ENCODE measurements at regions not wholly inside any gene's neighbourhood (a gene's known extent, or its start where the extent isn't known, plus 50 kb on each side); places are given as distances from the start of the nearest gene placed in this dataset.

DNA sequence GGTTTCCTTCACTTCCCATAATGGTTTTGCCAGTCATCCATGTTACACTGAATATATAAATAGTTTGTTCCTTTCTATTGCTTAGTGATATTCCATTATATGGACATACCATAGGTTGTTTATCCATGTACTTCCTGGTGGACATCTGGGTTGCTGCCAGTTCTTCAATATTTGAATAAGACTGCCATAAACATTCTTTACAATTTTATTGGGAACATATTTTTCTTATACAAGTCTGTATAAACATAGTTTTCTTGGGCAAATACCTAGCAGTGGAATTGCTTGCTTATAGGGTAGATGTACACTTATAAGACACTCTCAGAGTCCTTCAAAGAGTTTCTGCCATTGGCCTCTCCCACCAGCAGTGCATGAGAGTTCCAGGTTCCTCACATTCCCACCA lies 231.4 kb downstream of the OPA1 start:
- Histone ChIP-seq H3F3A (ENCODE audit: insufficient read depth, low read length, poor library complexity, severe bottlenecking) (no peaks in the 10 kb centered on the region), H3K9ac (ENCODE audit: low read length) (no peak overlapping the region), H3K9me3 (ENCODE audit: low read length) (no peaks in the 10 kb centered on the region), H3K27me3 (ENCODE audit: insufficient read depth, low read depth, low read length) (no peaks in the 10 kb centered on the region), H3K27ac (ENCODE audit: low read length) (no peak overlapping the region), H2AFZ (ENCODE audit: low read depth, low read length) (no peak overlapping the region), H3K79me2 (replicated peaks; ENCODE audit: insufficient read depth, low read length) (no peaks in the 10 kb centered on the region), H4K20me1 (ENCODE audit: insufficient read depth) (no peaks in the 10 kb centered on the region), H3K4me3 (ENCODE audit: low read length) (no peak overlapping the region), H3K4me2 (ENCODE audit: low read length) (no peak overlapping the region), H3K36me3 (ENCODE audit: insufficient read depth, low read length) (no peaks in the 10 kb centered on the region), H3K9me2 (ENCODE audit: insufficient read depth, low read length) (no peaks in the 10 kb centered on the region)
- TF ChIP-seq, protein P1, sequence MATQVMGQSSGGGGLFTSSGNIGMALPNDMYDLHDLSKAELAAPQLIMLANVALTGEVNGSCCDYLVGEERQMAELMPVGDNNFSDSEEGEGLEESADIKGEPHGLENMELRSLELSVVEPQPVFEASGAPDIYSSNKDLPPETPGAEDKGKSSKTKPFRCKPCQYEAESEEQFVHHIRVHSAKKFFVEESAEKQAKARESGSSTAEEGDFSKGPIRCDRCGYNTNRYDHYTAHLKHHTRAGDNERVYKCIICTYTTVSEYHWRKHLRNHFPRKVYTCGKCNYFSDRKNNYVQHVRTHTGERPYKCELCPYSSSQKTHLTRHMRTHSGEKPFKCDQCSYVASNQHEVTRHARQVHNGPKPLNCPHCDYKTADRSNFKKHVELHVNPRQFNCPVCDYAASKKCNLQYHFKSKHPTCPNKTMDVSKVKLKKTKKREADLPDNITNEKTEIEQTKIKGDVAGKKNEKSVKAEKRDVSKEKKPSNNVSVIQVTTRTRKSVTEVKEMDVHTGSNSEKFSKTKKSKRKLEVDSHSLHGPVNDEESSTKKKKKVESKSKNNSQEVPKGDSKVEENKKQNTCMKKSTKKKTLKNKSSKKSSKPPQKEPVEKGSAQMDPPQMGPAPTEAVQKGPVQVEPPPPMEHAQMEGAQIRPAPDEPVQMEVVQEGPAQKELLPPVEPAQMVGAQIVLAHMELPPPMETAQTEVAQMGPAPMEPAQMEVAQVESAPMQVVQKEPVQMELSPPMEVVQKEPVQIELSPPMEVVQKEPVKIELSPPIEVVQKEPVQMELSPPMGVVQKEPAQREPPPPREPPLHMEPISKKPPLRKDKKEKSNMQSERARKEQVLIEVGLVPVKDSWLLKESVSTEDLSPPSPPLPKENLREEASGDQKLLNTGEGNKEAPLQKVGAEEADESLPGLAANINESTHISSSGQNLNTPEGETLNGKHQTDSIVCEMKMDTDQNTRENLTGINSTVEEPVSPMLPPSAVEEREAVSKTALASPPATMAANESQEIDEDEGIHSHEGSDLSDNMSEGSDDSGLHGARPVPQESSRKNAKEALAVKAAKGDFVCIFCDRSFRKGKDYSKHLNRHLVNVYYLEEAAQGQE (IDR thresholded peaks at IDR 0.05; ENCODE audit: borderline replicate concordance): no peak
- TF ChIP-seq, protein P2, sequence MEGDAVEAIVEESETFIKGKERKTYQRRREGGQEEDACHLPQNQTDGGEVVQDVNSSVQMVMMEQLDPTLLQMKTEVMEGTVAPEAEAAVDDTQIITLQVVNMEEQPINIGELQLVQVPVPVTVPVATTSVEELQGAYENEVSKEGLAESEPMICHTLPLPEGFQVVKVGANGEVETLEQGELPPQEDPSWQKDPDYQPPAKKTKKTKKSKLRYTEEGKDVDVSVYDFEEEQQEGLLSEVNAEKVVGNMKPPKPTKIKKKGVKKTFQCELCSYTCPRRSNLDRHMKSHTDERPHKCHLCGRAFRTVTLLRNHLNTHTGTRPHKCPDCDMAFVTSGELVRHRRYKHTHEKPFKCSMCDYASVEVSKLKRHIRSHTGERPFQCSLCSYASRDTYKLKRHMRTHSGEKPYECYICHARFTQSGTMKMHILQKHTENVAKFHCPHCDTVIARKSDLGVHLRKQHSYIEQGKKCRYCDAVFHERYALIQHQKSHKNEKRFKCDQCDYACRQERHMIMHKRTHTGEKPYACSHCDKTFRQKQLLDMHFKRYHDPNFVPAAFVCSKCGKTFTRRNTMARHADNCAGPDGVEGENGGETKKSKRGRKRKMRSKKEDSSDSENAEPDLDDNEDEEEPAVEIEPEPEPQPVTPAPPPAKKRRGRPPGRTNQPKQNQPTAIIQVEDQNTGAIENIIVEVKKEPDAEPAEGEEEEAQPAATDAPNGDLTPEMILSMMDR (IDR thresholded peaks at IDR 0.05; ENCODE audit: poor library complexity, severe bottlenecking): no peak
- TF ChIP-seq RAD21 (conservative IDR thresholded peaks at IDR 0.05) (no peak), SMC3 (conservative IDR thresholded peaks at IDR 0.05; ENCODE audit: poor library complexity) (no peak), EZH2 (IDR thresholded peaks at IDR 0.05; ENCODE audit: borderline replicate concordance, insufficient read depth, low read length, poor library complexity, severe bottlenecking) (no peak), MXI1 (conservative IDR thresholded peaks at IDR 0.05; ENCODE audit: poor library complexity, severe bottlenecking) (no peak), EP300 (conservative IDR thresholded peaks at IDR 0.05; ENCODE audit: poor library complexity, severe bottlenecking) (no peak), POLR2AphosphoS5 (IDR thresholded peaks at IDR 0.05) (no peak), TAF1 (IDR thresholded peaks at IDR 0.05; ENCODE audit: low read depth) (no peak)

DNA sequence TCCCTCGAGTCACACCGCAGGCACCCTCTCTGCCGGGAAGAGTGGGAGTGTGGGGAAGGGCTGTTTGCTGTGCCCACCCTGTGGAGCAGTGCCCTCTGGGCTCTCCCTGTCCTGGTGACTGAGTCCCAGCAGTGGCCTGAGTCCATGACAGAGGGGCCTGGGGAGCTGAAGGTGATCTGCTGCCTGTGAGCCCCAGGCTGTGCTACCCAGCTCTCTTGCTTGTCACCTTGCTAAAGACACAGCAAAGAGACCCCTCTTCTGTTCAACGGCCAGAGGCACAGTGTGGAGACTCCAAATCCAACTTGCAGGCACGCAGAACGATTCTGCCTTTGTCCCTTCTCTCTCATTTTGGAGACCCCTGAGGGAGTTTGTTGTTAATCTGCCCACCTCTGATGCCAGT lies 232.6 kb downstream of the OPA1 start:
- Histone ChIP-seq H3K9me2 (ENCODE audit: insufficient read depth, low read length) (no peaks in the 10 kb centered on the region), H2AFZ (ENCODE audit: low read depth, low read length) (no peak overlapping the region), H3K27me3 (ENCODE audit: insufficient read depth, low read depth, low read length) (no peaks in the 10 kb centered on the region), H3K9me3 (ENCODE audit: low read length) (no peaks in the 10 kb centered on the region), H3K4me3 (ENCODE audit: low read length) (no peak overlapping the region), H3K9ac (ENCODE audit: low read length) (no peak overlapping the region), H3K36me3 (ENCODE audit: insufficient read depth, low read length) (no peaks in the 10 kb centered on the region), H3K79me2 (replicated peaks; ENCODE audit: insufficient read depth, low read length) (no peaks in the 10 kb centered on the region), H3K4me2 (ENCODE audit: low read length) (no peak overlapping the region), H4K20me1 (ENCODE audit: insufficient read depth) (no peaks in the 10 kb centered on the region), H3F3A (ENCODE audit: insufficient read depth, low read length, poor library complexity, severe bottlenecking) (no peaks in the 10 kb centered on the region), H3K27ac (ENCODE audit: low read length) (no peak overlapping the region)
- TF ChIP-seq TAF1 (IDR thresholded peaks at IDR 0.05; ENCODE audit: low read depth): no peak

All from neural cell (in vitro differentiated cells).